GM18868 (cell line): ENCODE measurements at regions not wholly inside any gene's neighbourhood (a gene's known extent, or its start where the extent isn't known, plus 50 kb on each side); places are given as distances from the start of the nearest gene placed in this dataset.
A peak's percentile ranks its signal among the peaks of the same experiment; 100 is the strongest.
"Not testable (repeated sequence)": the region's sequence is repeated elsewhere in the genome, so short reads cannot be mapped to it uniquely, and the experiment has no call there.

Experiments
- ATAC-seq: cut with Tn5 transposase; IDR thresholded peaks from one replicate; pipeline ENCODE4 v1.9.1; 2021; ENCODE audit warnings: mild to moderate bottlenecking, moderate library complexity; ENCODE audit not compliant: unreplicated experiment

GRCh38 chr4:18630218-18631110 is 608.9 kb upstream of the LCORL start:
- ATAC-seq, result no peak

GRCh38 chr4:18627447-18628005 is 606.0 kb upstream of the LCORL start:
- ATAC-seq, result no peak

- no peak for ATAC-seq
Observed at GRCh38 chr4:18626996-18627395, 605.4 kb upstream of the LCORL start.

GRCh38 chr4:18626366-18626765 is 604.8 kb upstream of the LCORL start:
- no peak for ATAC-seq

GRCh38 chr4:18621186-18621585 is 599.6 kb upstream of the LCORL start:
- no peak for ATAC-seq

GRCh38 chr4:18616720-18617119 is 595.2 kb upstream of the LCORL start:
- ATAC-seq, result no peak

GRCh38 chr4:18611026-18611425 is 589.5 kb upstream of the LCORL start:
- no peak for ATAC-seq

GRCh38 chr4:18608908-18609533 is 587.5 kb upstream of the LCORL start:
- no peak for ATAC-seq

GRCh38 chr4:18602610-18603009 is 581.1 kb upstream of the LCORL start:
- not testable (repeated sequence) for ATAC-seq

GRCh38 chr4:18593297-18594002 is 571.9 kb upstream of the LCORL start:
- peak; percentile 92 for ATAC-seq

- ATAC-seq, result no peak
Observed at GRCh38 chr4:18582841-18583240, 561.3 kb upstream of the LCORL start.

GRCh38 chr4:18578307-18578706 is 556.8 kb upstream of the LCORL start:
- no peak for ATAC-seq

GRCh38 chr4:18572481-18572880 is 550.9 kb upstream of the LCORL start:
- no peak for ATAC-seq

GRCh38 chr4:18571301-18571761 is 549.8 kb upstream of the LCORL start:
- no peak for ATAC-seq

GRCh38 chr4:18570370-18570769 is 548.8 kb upstream of the LCORL start:
- ATAC-seq, result no peak

GRCh38 chr4:18568600-18568999 is 547.0 kb upstream of the LCORL start:
- no peak for ATAC-seq

- ATAC-seq, result no peak
Observed at GRCh38 chr4:18566970-18567799, 545.6 kb upstream of the LCORL start.

GRCh38 chr4:18559492-18559891 is 537.9 kb upstream of the LCORL start:
- no peak for ATAC-seq

GRCh38 chr4:18556402-18556801 is 534.8 kb upstream of the LCORL start:
- ATAC-seq, result no peak

GRCh38 chr4:18540349-18540748 is 518.8 kb upstream of the LCORL start:
- ATAC-seq, result no peak
